Glutamatergic neuron (in vitro differentiated cells): ENCODE measurements at regions not wholly inside any gene's neighbourhood (a gene's known extent, or its start where the extent isn't known, plus 50 kb on each side); places are given as distances from the start of the nearest gene placed in this dataset.

ENCODE experiments used
- DNase-seq: peaks from one replicate; pipeline ENCODE4 v3.0.0; 2022
- H3K27ac Mint-ChIP-seq: one replicate; pipeline ENCODE4 v1.8.0; 2020; ENCODE audit warnings: mild to moderate bottlenecking, mixed read lengths, inconsistent platforms; ENCODE audit not compliant: unreplicated experiment
- H3K27me3 Mint-ChIP-seq: one replicate; pipeline ENCODE4 v1.8.0; 2020; ENCODE audit warnings: mild to moderate bottlenecking, moderate library complexity, mixed read lengths, inconsistent platforms; ENCODE audit not compliant: unreplicated experiment
- H3K36me3 Mint-ChIP-seq: one replicate; pipeline ENCODE4 v1.8.0; 2020; ENCODE audit warnings: mild to moderate bottlenecking, mixed read lengths, inconsistent platforms; ENCODE audit not compliant: unreplicated experiment
- H3K4me1 Mint-ChIP-seq: one replicate; pipeline ENCODE4 v1.8.0; 2020; ENCODE audit warnings: mild to moderate bottlenecking, low read depth, mixed read lengths, inconsistent platforms; ENCODE audit not compliant: unreplicated experiment
- H3K4me3 Mint-ChIP-seq: one replicate; pipeline ENCODE4 v1.8.0; 2020; ENCODE audit warnings: mild to moderate bottlenecking, mixed read lengths, inconsistent platforms; ENCODE audit not compliant: unreplicated experiment
- H3K9me3 Mint-ChIP-seq: one replicate; pipeline ENCODE4 v1.8.0; 2020; ENCODE audit warnings: mild to moderate bottlenecking, moderate library complexity, mixed read lengths, inconsistent platforms; ENCODE audit not compliant: unreplicated experiment
- CTCF ChIP-seq: fragments of 200-600 bp; sonication (generic); IDR thresholded peaks from one replicate; pipeline ENCODE4 v1.5.0; 2021; ENCODE audit not compliant: partially characterized antibody, unreplicated experiment

- Mint-ChIP-seq H3K36me3 (no peaks in the 10 kb centered on the region), H3K4me3 (no peak overlapping the region), H3K9me3 (no peaks in the 10 kb centered on the region), H3K27ac (no peak overlapping the region), H3K27me3 (peaks cover 3% of the 10 kb centered on the region), H3K4me1 (peaks cover 2% of the 10 kb centered on the region)
- no peak for DNase-seq
- no peak for TF ChIP-seq CTCF
These were observed 84.7 kb upstream of the KCNK12 start for GRCh38 chr2:47655563-47655880.

- Mint-ChIP-seq H3K4me3 (peak overlapping the region; percentile 34), H3K27ac (no peak overlapping the region), H3K27me3 (peaks cover 3% of the 10 kb centered on the region), H3K4me1 (peaks cover 2% of the 10 kb centered on the region), H3K36me3 (no peaks in the 10 kb centered on the region), H3K9me3 (no peaks in the 10 kb centered on the region)
- TF ChIP-seq CTCF = no peak
- no peak for DNase-seq
These were observed 84.2 kb upstream of the KCNK12 start for GRCh38 chr2:47654790-47655562.

GRCh38 chr2:47653902-47654789 is 83.4 kb upstream of the KCNK12 start:
- no peaks in the 10 kb centered on the region for H3K9me3 Mint-ChIP-seq
- peak; percentile 48 for DNase-seq
- H3K4me1 Mint-ChIP-seq = peaks cover 2% of the 10 kb centered on the region
- no peaks in the 10 kb centered on the region for H3K36me3 Mint-ChIP-seq
- no peak overlapping the region for H3K27ac Mint-ChIP-seq
- peak; percentile 37 for TF ChIP-seq CTCF
- peaks cover 6% of the 10 kb centered on the region for H3K27me3 Mint-ChIP-seq
- peak overlapping the region; percentile 34 for H3K4me3 Mint-ChIP-seq

GRCh38 chr2:47653036-47653435 is 82.3 kb upstream of the KCNK12 start:
- Mint-ChIP-seq H3K36me3 (no peaks in the 10 kb centered on the region), H3K27me3 (peaks cover 6% of the 10 kb centered on the region), H3K27ac (no peak overlapping the region), H3K4me3 (no peak overlapping the region), H3K4me1 (peaks cover 2% of the 10 kb centered on the region), H3K9me3 (peaks cover 3% of the 10 kb centered on the region)
- TF ChIP-seq CTCF = no peak
- no peak for DNase-seq
